G401.6 (cell line): ENCODE measurements at regions not wholly inside any gene's neighbourhood (a gene's known extent, or its start where the extent isn't known, plus 50 kb on each side); places are given as distances from the start of the nearest gene placed in this dataset.

Source experiments
- FAIRE-seq: peaks from 2 replicates; lab custom pipeline; 2012; peaks lifted over from hg19 to GRCh38; lab: Jason Lieb, UNC

DNA sequence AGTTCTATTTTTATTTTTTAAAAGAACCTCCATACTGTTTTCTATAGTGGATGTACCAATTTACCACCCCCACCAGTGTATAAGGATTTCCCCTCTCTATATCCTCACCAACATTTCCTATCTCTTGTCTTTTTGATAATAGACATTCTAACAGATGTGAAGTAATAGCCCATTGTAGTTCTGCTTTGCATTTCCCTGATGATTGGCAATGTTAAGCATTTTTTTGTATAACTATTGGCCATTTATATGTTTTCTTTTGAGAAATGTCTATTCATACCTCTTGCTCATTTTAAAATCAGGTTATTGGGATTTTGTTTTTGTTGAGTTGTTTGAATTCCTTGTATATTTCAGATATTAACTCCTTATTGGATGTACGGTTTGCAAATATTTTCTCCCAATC lies 251.1 kb upstream of the HTR2C start:
- FAIRE-seq: no peak

DNA sequence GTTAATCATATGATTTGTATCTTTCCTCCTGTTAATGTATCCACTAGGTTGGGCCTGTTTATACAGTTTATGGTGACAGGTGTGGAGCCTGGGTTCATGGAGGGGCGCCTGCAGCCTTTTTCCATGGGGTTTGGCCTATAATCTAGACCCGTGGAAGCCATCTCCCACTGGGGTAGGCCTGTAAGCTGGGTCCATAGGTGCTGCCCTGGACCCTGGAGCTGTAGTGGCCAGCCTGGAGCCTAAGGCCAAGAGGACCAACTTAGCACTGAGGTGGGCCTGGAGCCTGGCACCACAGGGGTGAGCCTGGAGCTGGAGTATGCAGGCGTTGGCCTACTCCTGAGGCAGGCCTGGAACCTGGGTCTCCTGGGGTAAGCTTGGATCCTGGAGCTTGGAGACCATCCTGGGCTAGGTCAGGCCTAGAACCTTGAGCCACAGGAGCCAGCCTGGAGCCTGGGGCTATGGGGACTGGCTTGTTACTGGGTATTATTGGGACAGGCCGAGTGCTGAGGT lies 249.4 kb upstream of the HTR2C start:
- no peak for FAIRE-seq

DNA sequence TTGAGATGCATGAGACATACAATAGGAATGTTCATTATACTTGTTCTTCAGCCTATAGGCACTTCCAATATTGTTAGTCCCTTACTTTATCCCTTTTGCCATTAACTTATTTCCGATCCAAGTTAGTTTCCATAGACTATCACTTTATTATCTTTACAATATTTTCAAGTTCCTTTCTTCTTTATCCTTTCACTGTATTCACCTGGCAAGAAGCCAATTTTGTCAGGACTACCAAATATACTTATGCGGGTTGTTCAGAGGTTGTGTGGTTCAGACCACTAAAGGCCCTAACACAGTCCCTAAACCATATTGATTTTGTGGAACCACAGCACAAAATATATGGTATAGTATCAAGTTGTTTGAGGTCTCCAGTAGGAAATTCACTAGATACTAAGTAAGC lies 245.0 kb upstream of the HTR2C start:
- no peak for FAIRE-seq

DNA sequence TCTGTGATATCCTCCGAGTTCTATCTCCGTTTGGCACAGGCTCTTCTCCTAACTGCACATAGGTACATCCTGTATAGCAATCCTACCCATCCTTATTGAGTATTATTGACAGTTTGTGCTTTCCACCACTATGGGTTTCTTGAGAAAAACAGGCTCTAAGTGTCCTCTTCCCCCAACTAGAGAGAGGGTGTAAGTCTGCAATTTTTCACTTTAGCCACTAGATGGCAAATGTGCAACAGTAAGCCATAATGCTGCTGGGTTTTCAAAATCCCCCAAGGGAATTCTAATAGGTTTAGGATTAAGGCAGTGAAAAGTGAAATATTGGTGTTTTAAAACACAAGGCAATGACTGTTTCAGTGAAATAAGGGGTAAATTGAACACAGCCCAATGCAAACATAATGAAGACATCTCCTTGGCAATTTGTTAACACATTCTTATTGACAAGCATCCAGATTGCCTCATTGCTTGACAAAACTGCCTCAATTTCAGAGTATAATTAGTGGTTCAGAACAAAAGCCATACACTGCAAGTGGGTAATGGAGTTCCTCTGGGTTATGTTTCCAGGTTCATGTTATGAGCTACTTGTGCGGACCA lies 239.0 kb upstream of the HTR2C start:
- FAIRE-seq: peak; percentile 36

DNA sequence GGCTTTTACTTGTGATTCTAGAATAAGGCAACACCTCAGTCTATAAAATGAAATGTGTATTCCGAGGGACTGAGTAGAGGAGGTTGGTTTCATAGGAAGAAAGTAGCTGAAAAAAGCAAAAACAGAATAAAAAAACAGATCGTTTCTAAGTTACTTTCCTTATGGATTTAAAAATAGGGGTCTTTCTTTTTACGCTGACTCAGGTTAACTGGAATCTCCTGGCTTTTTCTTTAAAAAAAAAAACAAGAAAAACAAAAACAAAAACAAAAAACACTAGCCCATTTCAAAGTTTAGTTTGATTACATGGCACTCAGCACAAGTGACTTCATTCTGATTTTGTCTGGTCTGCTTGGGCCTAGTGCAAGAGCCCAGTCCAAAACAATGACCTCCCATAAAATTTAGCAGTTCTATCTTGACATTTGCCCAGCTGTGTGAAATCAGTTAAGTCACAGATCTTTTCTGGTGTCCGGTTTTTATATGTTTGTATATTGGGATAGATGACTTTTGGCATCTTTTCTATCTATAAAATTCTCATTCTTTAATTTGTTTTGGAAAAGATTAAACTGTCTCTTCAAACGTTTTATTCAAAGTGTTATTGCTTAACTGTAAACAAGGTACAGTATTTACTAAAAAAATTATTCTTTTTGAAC lies 222.7 kb upstream of the HTR2C start:
- FAIRE-seq: no peak

DNA sequence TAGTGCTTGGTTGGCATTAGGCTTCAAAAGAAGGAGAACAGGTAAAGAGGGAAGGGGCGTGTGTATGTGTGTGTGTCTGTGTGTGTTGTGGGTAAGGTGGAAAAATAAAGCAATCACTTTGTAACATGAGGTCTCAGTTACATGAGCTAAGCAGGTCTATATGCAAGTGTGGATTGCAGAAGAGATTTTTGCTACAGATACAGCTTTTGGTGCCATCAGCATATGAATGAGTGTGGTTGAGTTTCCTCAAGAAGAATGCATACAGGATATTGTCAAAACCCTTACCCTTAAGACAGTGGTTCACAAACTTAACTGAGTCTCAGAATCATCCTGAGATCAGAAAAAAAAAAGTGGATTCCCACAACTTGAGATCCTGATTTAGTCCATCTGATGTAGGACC lies 220.5 kb upstream of the HTR2C start:
- no peak for FAIRE-seq

DNA sequence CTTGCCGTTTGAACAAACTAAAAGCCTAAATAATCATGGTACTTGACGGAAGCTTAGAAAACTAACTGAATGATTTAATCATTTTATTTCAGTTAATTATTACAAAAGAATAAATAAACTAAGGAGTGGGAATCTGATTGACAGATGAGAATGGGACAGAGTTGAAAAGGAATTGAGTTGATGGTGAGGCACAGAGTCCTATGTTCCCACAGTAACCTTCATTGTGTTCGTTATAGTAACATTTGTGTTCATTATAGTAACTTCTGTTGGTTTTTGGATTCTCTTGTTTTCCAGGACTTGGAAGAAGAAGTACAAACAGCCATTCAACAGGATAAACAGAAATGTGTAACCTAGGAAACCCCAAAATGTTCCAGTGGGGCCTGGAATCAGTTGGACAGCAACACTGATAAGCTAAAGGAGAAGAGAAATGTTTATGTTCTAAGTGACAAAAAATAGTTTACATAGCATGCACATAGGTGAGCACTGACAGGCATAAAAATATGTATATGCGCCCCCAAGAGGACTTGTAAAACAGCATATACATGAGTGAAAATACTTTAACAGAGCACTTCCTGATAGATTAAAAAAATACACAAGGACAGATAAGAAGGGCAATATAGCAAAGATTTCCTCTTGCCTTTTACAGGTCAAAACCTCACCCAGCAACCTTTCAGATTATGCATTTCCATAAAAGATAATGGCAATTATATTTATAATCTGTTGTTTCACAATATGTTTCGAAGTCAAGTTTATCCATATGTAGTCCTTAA lies 218.6 kb upstream of the HTR2C start:
- FAIRE-seq: no peak

DNA sequence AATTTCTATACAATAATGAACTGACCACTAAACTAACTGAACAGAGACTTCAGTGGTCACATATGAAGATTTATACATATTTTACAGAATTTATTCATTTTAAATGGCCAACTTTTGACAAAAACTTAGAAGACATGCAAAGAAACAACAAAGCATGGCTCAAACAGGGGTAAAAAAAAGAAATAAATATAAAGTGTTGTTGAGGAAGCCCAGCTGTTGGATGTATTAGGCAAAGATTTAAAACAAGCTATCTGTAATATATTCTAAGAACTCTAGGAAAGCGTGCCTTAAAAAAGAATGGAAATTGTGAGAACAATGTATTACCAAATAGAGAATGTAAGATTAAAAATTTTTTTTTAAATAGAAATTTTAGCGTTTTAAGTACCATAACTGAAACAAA lies 210.9 kb upstream of the HTR2C start:
- FAIRE-seq: no peak

DNA sequence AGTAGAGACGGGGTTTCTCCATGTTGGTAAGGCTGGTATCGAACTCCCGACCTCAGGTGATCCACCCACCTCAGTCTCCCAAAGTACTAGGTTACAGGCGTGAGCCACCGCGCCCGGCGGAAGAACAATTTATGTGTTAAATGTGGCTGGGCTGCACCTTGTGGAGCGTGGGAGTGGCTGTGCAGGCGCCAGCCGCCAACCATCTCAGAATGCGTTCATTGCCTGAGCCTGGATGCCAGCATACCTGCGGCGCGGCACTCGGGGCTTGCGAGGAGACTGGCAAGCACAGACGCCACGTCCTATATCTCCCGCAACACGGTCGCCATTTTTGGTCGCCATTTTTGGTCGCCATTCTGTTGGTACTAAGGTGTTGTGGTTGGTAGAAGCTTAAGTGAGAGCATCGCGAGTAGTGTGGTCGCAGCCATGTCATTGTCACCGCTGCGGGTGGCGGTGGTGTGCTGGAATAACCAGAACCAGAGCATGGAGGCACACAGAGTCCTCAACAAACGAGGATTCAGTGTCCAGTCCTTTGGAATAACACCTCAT lies 193.6 kb upstream of the HTR2C start:
- FAIRE-seq: no peak
